Ishikawa (cell line): ENCODE measurements at regions not wholly inside any gene's neighbourhood (a gene's known extent, or its start where the extent isn't known, plus 50 kb on each side); places are given as distances from the start of the nearest gene placed in this dataset.

Experiments used
- CEBPB ChIP-seq: IDR thresholded peaks from 2 replicates; pipeline ENCODE4 v1.6.1; 2012
- CREB1 ChIP-seq: IDR thresholded peaks from 2 replicates; pipeline ENCODE4 v1.6.1; 2012; ENCODE audit warnings: low read depth
- EGR1 ChIP-seq: IDR thresholded peaks from 2 replicates; pipeline ENCODE4 v1.6.1; 2012
- EP300 ChIP-seq: IDR thresholded peaks from 2 replicates; pipeline ENCODE4 v1.6.1; 2012; ENCODE audit warnings: borderline replicate concordance
- FOXM1 ChIP-seq: IDR thresholded peaks from 2 replicates; pipeline ENCODE4 v1.6.1; 2012; ENCODE audit warnings: low read depth, borderline replicate concordance
- MAX ChIP-seq: IDR thresholded peaks from 2 replicates; pipeline ENCODE4 v1.6.1; 2012
- NFIC ChIP-seq: IDR thresholded peaks from 2 replicates; pipeline ENCODE4 v1.6.1; 2012
- RAD21 ChIP-seq: IDR thresholded peaks from 2 replicates; pipeline ENCODE4 v1.6.1; 2012; ENCODE audit warnings: low read depth
- REST ChIP-seq: IDR thresholded peaks from 2 replicates; pipeline ENCODE4 v1.6.1; 2012; ENCODE audit warnings: low read depth, mild to moderate bottlenecking
- TAF1 ChIP-seq: IDR thresholded peaks from 2 replicates; pipeline ENCODE4 v1.6.1; 2012; ENCODE audit warnings: low read depth, mild to moderate bottlenecking
- TCF12 ChIP-seq: IDR thresholded peaks from 2 replicates; pipeline ENCODE4 v1.6.1; 2012; ENCODE audit warnings: low read depth
- TEAD4 ChIP-seq: IDR thresholded peaks from 2 replicates; pipeline ENCODE4 v1.6.1; 2012
- USF1 ChIP-seq: IDR thresholded peaks from 2 replicates; pipeline ENCODE4 v1.6.1; 2012
- YY1 ChIP-seq: IDR thresholded peaks from 2 replicates; pipeline ENCODE4 v1.6.1; 2012; ENCODE audit warnings: low read depth
- ZBTB7A ChIP-seq: IDR thresholded peaks from 2 replicates; pipeline ENCODE4 v1.6.1; 2012; ENCODE audit warnings: low read depth

- no peak for TF ChIP-seq NFIC
- TF ChIP-seq TEAD4 = no peak
- no peak for TF ChIP-seq TCF12
- TF ChIP-seq USF1 = no peak
- TF ChIP-seq MAX = no peak
- TF ChIP-seq FOXM1 = no peak
- TF ChIP-seq REST = no peak
- no peak for TF ChIP-seq ZBTB7A
- no peak for TF ChIP-seq EGR1
- no peak for TF ChIP-seq TAF1
- no peak for TF ChIP-seq EP300
- no peak for TF ChIP-seq RAD21
These were observed 117.2 kb downstream of the IPO8 start for GRCh38 chr12:30578426-30578825.

- TF ChIP-seq EP300 (no peak), FOXM1 (no peak), EGR1 (no peak), TCF12 (no peak), REST (no peak), CREB1 (no peak), USF1 (no peak), CEBPB (no peak), ZBTB7A (no peak), NFIC (no peak), TAF1 (no peak), RAD21 (no peak), MAX (no peak), TEAD4 (no peak)
These were observed 122.5 kb downstream of the IPO8 start for GRCh38 chr12:30573145-30573544.

- TF ChIP-seq RAD21 = no peak
- TF ChIP-seq FOXM1 = no peak
- TF ChIP-seq TCF12 = no peak
- no peak for TF ChIP-seq MAX
- TF ChIP-seq EGR1 = no peak
- no peak for TF ChIP-seq NFIC
- no peak for TF ChIP-seq TAF1
- TF ChIP-seq CREB1 = no peak
- TF ChIP-seq ZBTB7A = no peak
- no peak for TF ChIP-seq EP300
- TF ChIP-seq TEAD4 = no peak
- TF ChIP-seq USF1 = no peak
- TF ChIP-seq REST = no peak
- TF ChIP-seq CEBPB = no peak
- no peak for TF ChIP-seq YY1
These were observed 125.3 kb downstream of the IPO8 start for GRCh38 chr12:30570211-30570890.

- TF ChIP-seq ZBTB7A (no peak), TEAD4 (no peak), NFIC (no peak), MAX (no peak), EP300 (no peak), CREB1 (no peak), FOXM1 (no peak), EGR1 (no peak), REST (no peak), USF1 (no peak), TCF12 (no peak), YY1 (no peak), RAD21 (no peak), TAF1 (no peak), CEBPB (no peak)
These were observed 126.2 kb downstream of the IPO8 start for GRCh38 chr12:30569426-30569825.
